T-helper 1 cell treated with Interleukin-12 subunit alpha and Interleukin-12 subunit beta and Interleukin-4 antibody, amounts not matched to agents 30 ng/mL and 1 ng/mL, for 36 hours (primary cell): ENCODE measurements at regions not wholly inside any gene's neighbourhood (a gene's known extent, or its start where the extent isn't known, plus 50 kb on each side); places are given as distances from the start of the nearest gene placed in this dataset.
"Not testable (repeated sequence)": the region's sequence is repeated elsewhere in the genome, so short reads cannot be mapped to it uniquely, and the experiment has no call there.

ENCODE experiments used
- intact Hi-C: fragments of 100-400 bp; cut with micrococcal nuclease; formaldehyde crosslinking; loops from one replicate; pipeline ENCODE4 v1.15.1; 2024

GRCh38 chr7:46594831-46595230, 673.8 kb upstream of the IGFBP3 start:
- intact Hi-C loops: not testable (repeated sequence)

GRCh38 chr7:46590918-46591905, 670.1 kb upstream of the IGFBP3 start:
- intact Hi-C loops: not testable (repeated sequence)

GRCh38 chr7:46589286-46589685, 668.2 kb upstream of the IGFBP3 start:
- intact Hi-C loops: no loop called here

DNA sequence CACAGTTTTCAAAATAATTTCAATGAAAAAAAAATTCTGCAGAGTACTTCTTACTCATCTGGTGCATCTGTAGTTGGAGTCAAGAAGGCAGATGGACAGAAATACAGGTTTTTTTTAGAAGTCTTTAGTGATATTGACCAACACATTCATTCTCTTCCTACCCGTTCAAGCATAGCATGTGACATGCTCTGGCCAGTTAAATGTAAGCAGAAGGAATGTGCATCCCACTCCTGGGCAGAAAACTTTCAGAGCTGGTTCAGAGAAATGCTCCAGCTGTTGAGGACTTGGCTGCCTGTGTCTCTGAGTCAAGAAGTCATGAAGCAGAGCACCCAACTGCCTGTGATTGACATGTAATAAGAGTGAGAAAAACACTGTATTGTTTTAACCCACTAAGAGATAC, 665.3 kb upstream of the IGFBP3 start:
- intact Hi-C loops: no loop called here

- intact Hi-C loops: no loop called here
Observed at GRCh38 chr7:46583656-46584055, 662.6 kb upstream of the IGFBP3 start.

GRCh38 chr7:46581268-46581667, 660.2 kb upstream of the IGFBP3 start:
- intact Hi-C loops: no loop called here

DNA sequence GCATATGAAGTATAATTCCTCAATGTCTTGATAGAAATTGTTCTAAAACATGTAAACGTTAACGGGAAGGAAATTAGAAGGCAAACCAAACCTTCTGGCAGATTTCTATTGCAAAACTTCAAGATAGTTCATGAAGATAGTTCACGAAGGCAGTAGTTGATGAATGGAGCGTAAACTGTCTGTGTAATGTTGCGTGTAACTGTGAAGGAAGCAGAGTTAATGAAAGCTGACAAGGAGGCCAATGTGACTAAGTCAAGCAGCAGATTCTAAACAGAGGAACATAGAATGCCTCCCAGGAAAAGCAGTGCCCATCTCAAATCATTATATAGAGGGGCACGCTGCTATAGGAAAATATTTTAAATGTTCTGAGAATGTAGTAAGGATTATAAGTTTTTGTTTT, 659.7 kb upstream of the IGFBP3 start:
- intact Hi-C loops: no loop called here

DNA sequence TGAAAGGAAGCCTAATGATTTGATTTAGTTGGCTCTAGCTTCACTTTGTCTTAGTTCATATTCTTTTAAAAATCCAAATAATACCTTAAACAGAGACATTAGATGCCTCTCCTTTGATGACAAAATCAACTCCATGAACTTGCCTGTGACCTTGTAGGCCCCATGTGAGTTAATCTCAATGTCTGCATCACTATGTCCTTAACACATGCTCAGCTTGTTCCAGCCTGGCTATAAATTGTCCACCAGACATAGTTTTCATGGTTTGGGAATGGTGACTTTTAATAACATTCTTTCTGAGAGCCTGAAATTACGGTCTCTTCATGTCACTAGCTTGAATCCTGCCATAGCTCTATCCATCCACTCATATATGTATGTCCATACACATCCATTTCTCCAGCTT, 656.3 kb upstream of the IGFBP3 start:
- intact Hi-C loops: no loop called here

- intact Hi-C loops: no loop called here
Observed at GRCh38 chr7:46576950-46577349, 655.9 kb upstream of the IGFBP3 start.

DNA sequence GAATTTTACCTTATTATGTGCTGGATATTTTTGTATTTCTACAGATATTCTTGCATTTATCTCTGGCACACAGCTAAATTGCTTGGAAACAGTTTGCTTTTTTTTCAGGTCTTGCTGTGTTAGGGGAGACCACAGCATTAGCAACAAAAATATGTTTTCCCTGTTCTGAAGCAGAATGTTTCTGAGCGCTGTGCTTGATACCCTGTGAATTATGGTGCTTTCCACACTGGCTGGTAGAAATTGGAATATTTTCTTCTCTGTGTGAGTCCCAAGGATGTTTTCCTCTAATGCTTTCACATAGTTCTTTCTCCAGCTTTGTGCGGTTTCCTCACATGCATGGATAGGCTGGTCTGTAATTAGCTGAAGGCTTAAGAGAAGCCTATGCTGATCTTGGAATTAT, 651.6 kb upstream of the IGFBP3 start:
- intact Hi-C loops: no loop called here

DNA sequence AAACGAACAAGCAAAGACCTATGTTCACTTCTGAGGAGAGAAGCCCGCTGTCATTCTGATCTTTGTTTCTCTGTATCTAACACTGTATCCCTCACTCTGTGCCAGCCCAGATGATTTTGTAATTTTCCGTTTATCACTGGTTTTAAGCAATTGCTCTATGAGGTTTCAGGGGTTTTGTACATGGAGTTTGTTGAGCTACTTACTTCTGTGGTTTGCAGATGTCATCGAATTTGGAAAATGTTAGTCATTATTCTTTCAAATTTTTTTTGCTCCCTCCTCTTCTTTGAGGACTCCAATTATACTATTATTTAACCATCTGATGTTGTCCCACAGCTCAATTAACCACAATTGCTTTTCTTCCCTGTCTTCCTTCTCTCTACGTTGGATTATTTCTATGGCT, 650.9 kb upstream of the IGFBP3 start:
- intact Hi-C loops: no loop called here

DNA sequence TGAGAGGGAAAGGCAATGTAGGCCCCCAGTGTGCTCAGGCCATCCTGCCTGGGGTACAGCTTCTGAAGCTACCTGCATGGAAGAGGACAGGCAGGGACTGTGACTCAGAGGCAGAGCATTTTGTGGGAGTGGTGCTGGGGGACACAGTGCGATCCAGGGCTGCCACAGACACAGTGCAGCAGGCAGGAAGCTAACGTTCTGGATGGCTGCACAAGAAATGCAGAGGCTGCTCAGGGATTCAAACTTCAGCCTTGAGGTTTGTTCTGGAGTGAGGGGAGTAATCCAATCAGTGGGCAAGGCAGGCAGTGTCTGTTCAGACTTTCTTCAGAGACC, 648.0 kb upstream of the IGFBP3 start:
- intact Hi-C loops: no loop called here

DNA sequence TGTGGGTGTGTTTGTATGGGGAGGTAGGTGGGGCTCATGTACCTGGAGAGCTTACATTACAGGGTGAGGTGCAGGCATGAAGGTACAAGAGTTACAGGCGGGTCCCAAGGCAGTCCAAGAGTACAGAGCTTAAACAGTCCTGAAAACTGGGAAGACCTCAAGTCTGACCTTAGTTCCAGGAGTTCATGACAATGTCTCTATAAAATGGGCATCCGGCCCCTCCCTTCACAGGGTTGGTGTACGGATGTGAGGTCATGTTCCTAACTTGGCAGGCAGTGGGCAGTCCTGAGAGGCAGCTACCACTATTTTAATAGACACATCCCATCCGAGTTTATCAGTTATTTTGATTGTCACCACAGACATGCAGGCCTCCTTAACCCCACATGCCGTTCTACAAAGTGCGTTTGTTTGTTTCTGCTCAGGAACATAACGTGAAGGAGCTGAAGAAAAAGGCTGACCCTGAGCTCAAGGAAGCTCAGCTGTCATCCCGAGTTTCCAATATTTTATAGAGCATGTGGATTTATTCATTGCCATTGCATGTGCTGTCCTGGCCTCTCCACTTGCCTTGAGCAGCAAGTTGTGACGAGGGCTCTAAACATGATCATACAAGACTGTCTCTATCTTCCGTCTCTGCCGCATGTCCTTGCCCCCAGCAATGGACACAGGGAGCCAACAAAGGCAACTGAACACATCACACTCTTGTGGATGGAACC, 647.5 kb upstream of the IGFBP3 start:
- intact Hi-C loops: no loop called here

DNA sequence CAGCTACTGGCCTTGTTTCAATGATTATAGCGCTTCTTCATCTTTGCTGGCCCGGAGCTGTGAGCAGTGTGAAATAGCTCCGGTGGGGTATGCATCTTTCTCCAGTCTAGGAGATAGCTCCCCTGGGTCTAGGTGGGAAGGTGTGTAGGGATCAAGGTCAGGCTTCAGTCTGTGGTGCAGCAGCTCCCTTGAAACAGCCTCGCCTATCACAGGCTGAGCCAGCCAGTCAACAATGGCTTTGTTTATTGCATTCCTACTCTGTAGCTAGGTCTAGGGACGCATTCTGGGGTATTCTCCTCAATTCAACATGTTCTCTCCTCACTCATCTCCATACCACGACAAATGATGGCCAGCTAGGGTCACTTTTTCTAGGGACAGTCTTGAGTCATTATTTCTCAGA, 646.8 kb upstream of the IGFBP3 start:
- intact Hi-C loops: no loop called here

- intact Hi-C loops: no loop called here
Observed at GRCh38 chr7:46566097-46566774, 645.2 kb upstream of the IGFBP3 start.

GRCh38 chr7:46565253-46566096, 644.4 kb upstream of the IGFBP3 start:
- intact Hi-C loops: no loop called here

GRCh38 chr7:46559194-46559832, 638.2 kb upstream of the IGFBP3 start:
- intact Hi-C loops: no loop called here

GRCh38 chr7:46558482-46559193, 637.6 kb upstream of the IGFBP3 start:
- intact Hi-C loops: no loop called here

GRCh38 chr7:46557781-46558180, 636.7 kb upstream of the IGFBP3 start:
- intact Hi-C loops: no loop called here

GRCh38 chr7:46557295-46557711, 636.2 kb upstream of the IGFBP3 start:
- intact Hi-C loops: no loop called here
